GM21423 (cell line): ENCODE measurements at regions not wholly inside any gene's neighbourhood (a gene's known extent, or its start where the extent isn't known, plus 50 kb on each side); places are given as distances from the start of the nearest gene placed in this dataset.

ENCODE experiments used
- ATAC-seq: cut with Tn5 transposase; IDR thresholded peaks from one replicate; pipeline ENCODE4 v1.9.1; 2021; ENCODE audit warnings: mild to moderate bottlenecking, moderate library complexity; ENCODE audit not compliant: unreplicated experiment

GRCh38 chr3:135460273-135460672 is 505.3 kb upstream of the PPP2R3A start:
- no peak for ATAC-seq

GRCh38 chr3:135471911-135472310 is 493.6 kb upstream of the PPP2R3A start:
- ATAC-seq: no peak

- ATAC-seq: no peak
Measured at GRCh38 chr3:135473449-135473848, 492.1 kb upstream of the PPP2R3A start.

GRCh38 chr3:135487261-135487660 is 478.3 kb upstream of the PPP2R3A start:
- ATAC-seq: no peak

GRCh38 chr3:135490219-135490915 is 475.2 kb upstream of the PPP2R3A start:
- ATAC-seq: no peak

GRCh38 chr3:135491491-135492205 is 473.9 kb upstream of the PPP2R3A start:
- ATAC-seq: no peak

GRCh38 chr3:135495891-135496290 is 469.6 kb upstream of the PPP2R3A start:
- no peak for ATAC-seq

- no peak for ATAC-seq
Measured at GRCh38 chr3:135497979-135498378, 467.5 kb upstream of the PPP2R3A start.

GRCh38 chr3:135499426-135499825 is 466.1 kb upstream of the PPP2R3A start:
- ATAC-seq: no peak

- no peak for ATAC-seq
Measured at GRCh38 chr3:135500034-135500433, 465.5 kb upstream of the PPP2R3A start.

GRCh38 chr3:135503065-135503759 is 462.3 kb upstream of the PPP2R3A start:
- no peak for ATAC-seq

- peak; percentile 85 for ATAC-seq
Measured at GRCh38 chr3:135503760-135504686, 461.5 kb upstream of the PPP2R3A start.

- no peak for ATAC-seq
Measured at GRCh38 chr3:135513106-135514059, 452.1 kb upstream of the PPP2R3A start.

GRCh38 chr3:135514060-135514448 is 451.5 kb upstream of the PPP2R3A start:
- no peak for ATAC-seq

- no peak for ATAC-seq
Measured at GRCh38 chr3:135516143-135516542, 449.4 kb upstream of the PPP2R3A start.

GRCh38 chr3:135528413-135529015 is 437.0 kb upstream of the PPP2R3A start:
- no peak for ATAC-seq

- ATAC-seq: no peak
Measured at GRCh38 chr3:135532021-135532420, 433.5 kb upstream of the PPP2R3A start.

- ATAC-seq: no peak
Measured at GRCh38 chr3:135538123-135538522, 427.4 kb upstream of the PPP2R3A start.

GRCh38 chr3:135539351-135539750 is 426.2 kb upstream of the PPP2R3A start:
- no peak for ATAC-seq
